HepG2 (cell line): ENCODE measurements at regions not wholly inside any gene's neighbourhood (a gene's known extent, or its start where the extent isn't known, plus 50 kb on each side); places are given as distances from the start of the nearest gene placed in this dataset.

Experiments
- FOSL1 ChIP-seq: sonication (generic); formaldehyde crosslinking; IDR thresholded peaks from 2 replicates; pipeline ENCODE4 v1.9.0; 2021; ENCODE audit warnings: missing genetic modification reagents, borderline replicate concordance
- GTF2F1 ChIP-seq: fragments of 150-350 bp; IDR thresholded peaks from 2 replicates; pipeline ENCODE4 v1.6.1; 2014; ENCODE audit warnings: low read length
- MLXIP ChIP-seq: sonication (generic); formaldehyde crosslinking; IDR thresholded peaks from 2 replicates; pipeline ENCODE4 v1.9.0; 2021; ENCODE audit warnings: missing genetic modification reagents, borderline replicate concordance
- PLRG1 ChIP-seq: fragments of 450-650 bp; conservative IDR thresholded peaks from 2 replicates; pipeline ENCODE4 v1.6.1; 2016
- TMF1 ChIP-seq: sonication (generic); formaldehyde crosslinking; IDR thresholded peaks from 2 replicates; pipeline ENCODE4 v1.8.1; 2022; ENCODE audit warnings: low read depth, missing genetic modification reagents

GRCh38 chr13:23966691-23967615 lies 69.7 kb upstream of the C1QTNF9B start:
- TF ChIP-seq GTF2F1, result no peak
- no peak for TF ChIP-seq FOSL1
- no peak for TF ChIP-seq PLRG1
- TF ChIP-seq TMF1 (CRISPR knock-in tag), result no peak
- no peak for TF ChIP-seq MLXIP (CRISPR knock-in tag)
